ENCODE measurements at regions not wholly inside any gene's neighbourhood (a gene's known extent, or its start where the extent isn't known, plus 50 kb on each side); places are given as distances from the start of the nearest gene placed in this dataset.

DNA sequence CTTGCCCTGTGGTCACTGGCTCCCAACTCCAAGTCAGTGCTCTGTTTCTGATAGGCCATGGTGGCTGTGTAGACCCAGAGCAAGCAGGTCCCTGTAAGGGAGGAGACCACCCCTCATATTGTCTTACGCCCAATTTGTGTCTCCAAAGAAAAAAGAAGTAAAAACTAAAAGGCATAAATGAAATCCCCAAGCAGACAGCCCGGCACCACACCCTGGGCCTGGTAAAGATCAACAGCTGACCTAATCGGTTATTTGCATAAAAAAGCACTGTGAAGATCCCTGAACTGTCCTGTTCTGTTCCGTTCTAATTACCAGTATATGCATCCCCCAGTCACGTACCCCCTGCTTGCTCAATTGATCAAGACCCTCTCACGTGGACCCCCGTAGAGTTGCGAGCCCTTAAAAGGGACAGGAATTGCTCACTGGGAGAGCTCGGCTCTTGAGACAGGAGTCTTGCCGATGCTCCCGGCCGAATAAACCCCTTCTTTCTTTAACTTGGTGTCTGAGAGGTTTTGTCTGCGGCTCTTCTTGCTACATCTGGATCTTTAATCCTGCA is 364.1 kb upstream of the HS6ST1 start:
- no peak overlapping the region for H3K27ac ChIP-seq
- H3K36me3 ChIP-seq (ENCODE audit: insufficient read depth in 1 of 2, low read depth in 1 of 2), result no peaks in the 10 kb centered on the region
- ATAC-seq (no peak), DNase-seq (no peak)
- H3K4me3 ChIP-seq, result no peak overlapping the region
- H3K9me3 ChIP-seq, result no peaks in the 10 kb centered on the region
- intact Hi-C loops (cut with DNase I), result no loop called here
- WGBS, 3 donors, result 91 to 93% (median 93%) methylated on average over 13 of the region's 13 CpGs
- no peaks in the 10 kb centered on the region for H3K27me3 ChIP-seq (ENCODE audit: insufficient read depth in 3 of 3, low read length in 2 of 3)
- H3K4me1 ChIP-seq, result no peaks in the 10 kb centered on the region
- TF ChIP-seq, protein P1, sequence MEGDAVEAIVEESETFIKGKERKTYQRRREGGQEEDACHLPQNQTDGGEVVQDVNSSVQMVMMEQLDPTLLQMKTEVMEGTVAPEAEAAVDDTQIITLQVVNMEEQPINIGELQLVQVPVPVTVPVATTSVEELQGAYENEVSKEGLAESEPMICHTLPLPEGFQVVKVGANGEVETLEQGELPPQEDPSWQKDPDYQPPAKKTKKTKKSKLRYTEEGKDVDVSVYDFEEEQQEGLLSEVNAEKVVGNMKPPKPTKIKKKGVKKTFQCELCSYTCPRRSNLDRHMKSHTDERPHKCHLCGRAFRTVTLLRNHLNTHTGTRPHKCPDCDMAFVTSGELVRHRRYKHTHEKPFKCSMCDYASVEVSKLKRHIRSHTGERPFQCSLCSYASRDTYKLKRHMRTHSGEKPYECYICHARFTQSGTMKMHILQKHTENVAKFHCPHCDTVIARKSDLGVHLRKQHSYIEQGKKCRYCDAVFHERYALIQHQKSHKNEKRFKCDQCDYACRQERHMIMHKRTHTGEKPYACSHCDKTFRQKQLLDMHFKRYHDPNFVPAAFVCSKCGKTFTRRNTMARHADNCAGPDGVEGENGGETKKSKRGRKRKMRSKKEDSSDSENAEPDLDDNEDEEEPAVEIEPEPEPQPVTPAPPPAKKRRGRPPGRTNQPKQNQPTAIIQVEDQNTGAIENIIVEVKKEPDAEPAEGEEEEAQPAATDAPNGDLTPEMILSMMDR (IDR thresholded peaks at IDR 0.05), result no peak

DNA sequence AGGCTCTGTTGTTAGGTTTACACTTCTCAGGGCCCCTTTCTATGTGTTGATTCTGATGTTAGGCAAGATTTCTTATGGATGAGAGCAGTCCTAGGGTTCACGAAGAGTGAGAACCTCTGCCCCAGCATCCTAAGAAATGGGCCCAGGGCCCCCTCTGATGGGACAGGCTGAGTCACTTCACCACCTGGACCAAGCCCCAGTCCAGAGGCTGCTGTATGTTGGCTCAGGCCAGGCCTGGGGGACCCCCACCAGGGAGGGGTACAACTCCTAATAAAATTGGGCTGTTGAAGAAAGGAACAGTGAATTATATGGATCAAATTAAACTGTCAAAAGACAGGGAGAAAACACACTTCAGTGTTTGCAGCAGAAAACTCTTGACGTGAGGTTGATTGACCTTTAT is 365.9 kb upstream of the HS6ST1 start:
- no peak for ATAC-seq
- H3K27me3 ChIP-seq (ENCODE audit: insufficient read depth in 3 of 3, low read length in 2 of 3), result no peaks in the 10 kb centered on the region
- TF ChIP-seq, protein P1 (IDR thresholded peaks at IDR 0.05), result no peak
- H3K4me1 ChIP-seq, result no peaks in the 10 kb centered on the region
- WGBS, 3 donors, result 88 to 94% (median 92%) methylated on average over 2 of the region's 2 CpGs
- no peak overlapping the region for H3K4me3 ChIP-seq
- H3K9me3 ChIP-seq, result no peaks in the 10 kb centered on the region
- intact Hi-C loops (cut with DNase I), result no loop called here
- H3K36me3 ChIP-seq (ENCODE audit: insufficient read depth in 1 of 2, low read depth in 1 of 2), result no peaks in the 10 kb centered on the region
- no peak overlapping the region for H3K27ac ChIP-seq
- DNase-seq, result no peak

DNA sequence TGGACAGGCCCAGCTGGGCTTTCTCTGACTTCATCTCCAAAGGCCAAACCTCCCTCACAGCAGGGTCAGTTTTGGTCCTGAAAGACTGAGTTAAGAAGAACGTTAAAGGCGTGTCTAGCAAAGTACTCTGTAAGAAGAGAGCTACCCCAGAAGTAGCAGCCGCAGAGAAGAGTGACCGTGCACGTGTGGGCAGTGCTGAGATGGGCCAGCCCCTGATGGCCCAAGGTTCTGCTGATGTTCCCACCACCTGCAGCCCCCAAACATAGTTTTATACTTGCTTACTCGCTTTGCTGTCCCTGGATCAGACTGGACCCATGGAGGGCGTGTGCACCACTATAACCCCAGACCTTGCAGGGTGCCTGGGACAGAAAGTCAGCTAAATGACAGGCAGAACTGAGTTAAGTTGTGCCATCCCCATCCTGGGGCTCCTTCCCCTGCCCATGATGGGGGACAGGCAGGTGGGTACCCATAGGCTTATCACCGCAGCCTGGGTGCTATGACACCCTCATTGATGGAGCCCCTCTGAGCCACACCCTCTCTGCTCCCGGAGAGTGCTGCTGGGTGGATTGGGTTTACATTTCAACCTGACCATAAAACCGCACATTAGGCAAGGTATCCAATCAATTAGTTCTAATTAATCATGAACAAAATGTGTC is 367.3 kb upstream of the HS6ST1 start:
- 83 to 90% (median 84%) methylated on average over 10 of the region's 10 CpGs for WGBS, 3 donors
- H3K4me1 ChIP-seq, result no peaks in the 10 kb centered on the region
- H3K4me3 ChIP-seq, result no peak overlapping the region
- TF ChIP-seq, protein P1 (IDR thresholded peaks at IDR 0.05), result no peak
- intact Hi-C loops (cut with DNase I), result no loop called here
- no peaks in the 10 kb centered on the region for H3K9me3 ChIP-seq
- no peaks in the 10 kb centered on the region for H3K27me3 ChIP-seq (ENCODE audit: insufficient read depth in 3 of 3, low read length in 2 of 3)
- H3K27ac ChIP-seq, result no peak overlapping the region
- H3K36me3 ChIP-seq (ENCODE audit: insufficient read depth in 1 of 2, low read depth in 1 of 2), result no peaks in the 10 kb centered on the region
- ATAC-seq (no peak), DNase-seq (no peak)

DNA sequence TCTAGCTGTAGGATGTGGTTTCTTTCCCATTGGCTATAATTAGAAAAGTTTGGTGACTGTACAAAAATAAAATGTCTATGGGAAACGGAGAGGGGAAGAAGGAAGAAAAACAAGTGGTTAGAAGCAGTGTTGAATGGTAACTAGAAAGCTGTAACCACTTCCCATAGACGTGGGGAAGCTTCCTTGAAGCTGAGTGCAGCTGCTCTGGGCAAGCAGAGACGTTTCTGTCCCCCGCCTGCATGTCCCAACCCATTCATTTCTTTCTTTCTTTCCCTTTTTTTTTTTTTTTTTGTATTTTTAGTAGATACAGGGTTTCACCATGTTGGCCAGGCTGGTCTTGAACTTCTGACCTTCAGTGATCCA is 367.8 kb upstream of the HS6ST1 start:
- no peaks in the 10 kb centered on the region for H3K9me3 ChIP-seq
- H3K4me1 ChIP-seq, result no peaks in the 10 kb centered on the region
- H3K27ac ChIP-seq, result no peak overlapping the region
- TF ChIP-seq, protein P1 (IDR thresholded peaks at IDR 0.05), result no peak
- H3K4me3 ChIP-seq, result no peak overlapping the region
- H3K27me3 ChIP-seq (ENCODE audit: insufficient read depth in 3 of 3, low read length in 2 of 3), result no peaks in the 10 kb centered on the region
- no peaks in the 10 kb centered on the region for H3K36me3 ChIP-seq (ENCODE audit: insufficient read depth in 1 of 2, low read depth in 1 of 2)
- ATAC-seq, result no peak
- no peak for DNase-seq
- 39 to 42% (median 42%) methylated on average over 4 of the region's 4 CpGs for WGBS, 3 donors
- intact Hi-C loops (cut with DNase I), result no loop called here

Data from psoas muscle (tissue), 7 donors.